ENCODE measurements at regions not wholly inside any gene's neighbourhood (a gene's known extent, or its start where the extent isn't known, plus 50 kb on each side); places are given as distances from the start of the nearest gene placed in this dataset.

DNA sequence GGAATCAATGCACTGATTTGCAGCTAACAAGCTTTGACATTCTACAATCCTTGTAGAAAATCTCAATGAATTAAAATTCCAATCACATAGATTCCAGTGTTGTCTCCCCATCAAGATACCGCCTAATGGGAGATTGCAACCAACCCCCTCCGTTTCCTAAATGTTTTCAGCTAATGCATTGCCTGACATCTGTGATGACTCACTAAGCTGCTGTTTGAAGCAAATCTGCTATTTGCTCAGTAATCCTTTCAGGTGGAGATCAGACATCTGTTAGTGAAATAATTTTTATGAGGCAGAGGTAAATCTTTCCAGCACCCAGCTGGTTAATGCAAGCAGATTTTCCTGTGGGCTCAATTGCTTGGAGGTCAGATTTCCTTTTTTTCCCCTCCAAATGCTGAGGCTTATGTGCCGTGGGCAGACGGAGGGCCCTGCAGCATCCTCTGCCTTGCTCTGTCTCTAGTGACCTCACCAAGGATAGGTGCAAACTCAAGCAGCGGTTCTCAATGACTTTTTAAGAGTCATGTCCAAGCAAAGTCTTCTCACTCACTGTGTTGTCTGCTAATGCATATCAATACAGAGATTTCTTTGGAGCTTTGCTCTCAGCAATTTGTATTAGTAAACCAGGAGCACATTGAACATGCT, 91.1 kb upstream of the RAB3GAP2 start:
- TF ChIP-seq CTCF (conservative IDR thresholded peaks at IDR 0.05; ENCODE audit: low read depth, low read length) = no peak
- no peak overlapping the region for H3K4me3 ChIP-seq (ENCODE audit: low read length)
- peak; percentile 70 for DNase-seq (ENCODE audit: low read depth)

- no peak overlapping the region for H3K4me3 ChIP-seq (ENCODE audit: low read length)
- no peak for DNase-seq (ENCODE audit: low read depth)
- no peak for TF ChIP-seq CTCF (conservative IDR thresholded peaks at IDR 0.05; ENCODE audit: low read depth, low read length)
Observed at GRCh38 chr1:220356981-220357850, 85.0 kb upstream of the RAB3GAP2 start.

DNA sequence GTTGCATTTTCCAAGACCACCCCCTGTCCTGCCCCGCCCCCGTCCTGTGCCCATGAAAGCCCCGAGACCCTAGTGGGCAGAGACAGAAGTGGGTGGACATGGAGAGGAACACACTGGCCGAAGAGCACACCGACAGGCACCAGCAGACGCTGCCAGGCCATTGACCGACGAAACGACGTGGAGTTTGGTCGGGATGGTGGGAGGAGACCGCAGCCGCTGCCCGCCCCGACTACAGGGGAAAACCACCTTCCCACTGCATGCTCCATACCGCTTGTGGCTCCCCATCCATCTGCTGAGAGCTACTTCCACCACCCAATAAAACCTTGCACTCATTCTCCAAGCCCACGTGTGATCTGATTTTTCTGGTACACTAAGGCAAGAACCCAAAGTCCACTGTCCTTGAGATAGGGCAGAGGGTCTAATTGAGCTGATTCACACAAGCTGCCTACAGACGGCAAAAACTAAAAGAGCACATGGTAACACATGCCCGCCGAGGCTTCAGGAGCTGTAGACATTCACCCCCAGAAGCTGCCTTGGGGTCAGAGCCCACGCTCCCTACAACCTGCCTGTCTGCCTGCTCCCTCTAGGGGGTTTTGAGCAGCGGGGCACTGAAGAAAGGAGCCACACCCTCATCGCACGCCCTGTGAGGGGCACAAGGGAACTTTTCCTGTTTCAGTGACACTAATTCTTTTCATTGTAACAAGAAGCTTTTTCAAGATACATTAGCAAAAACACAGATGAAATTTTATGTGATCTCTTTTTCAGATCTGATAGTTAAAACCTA, 81.2 kb upstream of the RAB3GAP2 start:
- DNase-seq (ENCODE audit: low read depth) = no peak
- no peak overlapping the region for H3K4me3 ChIP-seq (ENCODE audit: low read length)
- peak; percentile 16 for TF ChIP-seq CTCF (conservative IDR thresholded peaks at IDR 0.05; ENCODE audit: low read depth, low read length)

DNA sequence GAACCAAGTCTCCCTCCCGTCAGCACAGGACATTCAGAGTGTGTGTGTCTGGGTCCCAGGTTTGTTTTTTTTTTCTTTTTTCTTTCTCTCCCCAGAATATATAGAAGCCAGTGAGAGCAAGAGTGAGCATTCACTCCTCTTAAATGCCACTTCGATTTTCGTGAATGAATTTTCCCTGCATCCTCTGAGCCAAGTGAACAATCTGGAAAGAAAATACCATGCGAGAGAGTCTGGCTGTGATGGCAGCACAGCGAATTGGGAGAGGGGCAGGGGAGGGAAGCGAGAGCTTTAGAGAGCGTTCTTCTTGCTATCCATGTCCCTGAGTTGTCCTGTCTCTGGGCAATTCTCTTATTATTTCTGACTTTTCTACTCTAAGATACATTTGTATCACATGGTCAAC, 76.0 kb upstream of the RAB3GAP2 start:
- H3K4me3 ChIP-seq (ENCODE audit: low read length) = no peak overlapping the region
- DNase-seq (ENCODE audit: low read depth) = no peak
- no peak for TF ChIP-seq CTCF (conservative IDR thresholded peaks at IDR 0.05; ENCODE audit: low read depth, low read length)

DNA sequence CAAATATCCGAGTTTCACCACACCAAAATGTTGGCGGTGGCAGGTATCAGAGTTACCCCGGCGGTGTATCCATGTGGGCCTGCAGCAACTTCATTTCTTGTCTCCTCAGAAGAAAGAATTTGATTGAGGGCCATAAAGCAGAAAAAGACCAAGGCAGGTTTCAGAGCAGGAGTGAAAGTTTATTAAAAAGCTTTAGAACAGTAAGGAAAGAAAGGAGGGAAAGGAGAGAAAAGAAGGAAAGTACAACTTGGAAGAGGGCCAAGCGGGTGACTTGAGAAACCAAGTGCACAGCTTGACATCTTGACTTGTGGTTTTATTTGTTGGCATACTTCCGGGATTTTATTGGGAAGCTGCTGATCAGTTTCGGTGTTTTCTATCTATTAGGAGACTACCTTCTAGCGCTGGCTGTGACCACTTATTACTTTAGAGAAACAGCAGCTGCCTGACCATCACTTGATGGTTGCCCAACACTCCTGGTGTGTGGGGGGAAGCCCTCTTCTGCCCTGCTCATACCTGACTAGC, 75.5 kb upstream of the RAB3GAP2 start:
- no peak overlapping the region for H3K4me3 ChIP-seq (ENCODE audit: low read length)
- DNase-seq (ENCODE audit: low read depth) = no peak
- TF ChIP-seq CTCF (conservative IDR thresholded peaks at IDR 0.05; ENCODE audit: low read depth, low read length) = no peak

GRCh38 chr1:220344745-220345144, 72.5 kb upstream of the RAB3GAP2 start:
- DNase-seq (ENCODE audit: low read depth) = no peak
- TF ChIP-seq CTCF (conservative IDR thresholded peaks at IDR 0.05; ENCODE audit: low read depth, low read length) = no peak
- H3K4me3 ChIP-seq (ENCODE audit: low read length) = no peak overlapping the region
